ENCODE measurements at regions not wholly inside any gene's neighbourhood (a gene's known extent, or its start where the extent isn't known, plus 50 kb on each side); places are given as distances from the start of the nearest gene placed in this dataset.

DNA sequence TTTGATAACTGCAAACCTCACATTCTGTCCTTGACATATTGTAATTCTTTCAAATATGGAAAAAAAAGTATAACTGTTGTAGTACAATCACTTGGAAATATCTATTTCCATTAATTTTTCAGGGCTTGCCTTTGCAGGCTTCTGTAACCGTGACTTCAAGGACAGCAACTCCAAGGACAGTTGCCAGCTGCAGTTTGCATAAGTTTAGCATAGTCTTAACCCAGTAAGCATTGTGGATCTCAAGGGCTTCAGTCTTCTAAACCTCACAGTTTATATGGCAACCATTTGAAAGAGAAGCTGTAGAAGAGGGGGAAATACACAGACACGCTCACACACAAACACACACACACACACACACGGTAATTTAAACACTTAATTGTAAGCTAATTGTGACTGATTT is 112.8 kb upstream of the GPR149 start:
- TF ChIP-seq, protein P1, sequence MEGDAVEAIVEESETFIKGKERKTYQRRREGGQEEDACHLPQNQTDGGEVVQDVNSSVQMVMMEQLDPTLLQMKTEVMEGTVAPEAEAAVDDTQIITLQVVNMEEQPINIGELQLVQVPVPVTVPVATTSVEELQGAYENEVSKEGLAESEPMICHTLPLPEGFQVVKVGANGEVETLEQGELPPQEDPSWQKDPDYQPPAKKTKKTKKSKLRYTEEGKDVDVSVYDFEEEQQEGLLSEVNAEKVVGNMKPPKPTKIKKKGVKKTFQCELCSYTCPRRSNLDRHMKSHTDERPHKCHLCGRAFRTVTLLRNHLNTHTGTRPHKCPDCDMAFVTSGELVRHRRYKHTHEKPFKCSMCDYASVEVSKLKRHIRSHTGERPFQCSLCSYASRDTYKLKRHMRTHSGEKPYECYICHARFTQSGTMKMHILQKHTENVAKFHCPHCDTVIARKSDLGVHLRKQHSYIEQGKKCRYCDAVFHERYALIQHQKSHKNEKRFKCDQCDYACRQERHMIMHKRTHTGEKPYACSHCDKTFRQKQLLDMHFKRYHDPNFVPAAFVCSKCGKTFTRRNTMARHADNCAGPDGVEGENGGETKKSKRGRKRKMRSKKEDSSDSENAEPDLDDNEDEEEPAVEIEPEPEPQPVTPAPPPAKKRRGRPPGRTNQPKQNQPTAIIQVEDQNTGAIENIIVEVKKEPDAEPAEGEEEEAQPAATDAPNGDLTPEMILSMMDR (IDR thresholded peaks at IDR 0.05), result no peak
- TF ChIP-seq POLR2A (IDR thresholded peaks at IDR 0.05), result no peak

Measured in testis (tissue), 2 donors.